ENCODE measurements at regions not wholly inside any gene's neighbourhood (a gene's known extent, or its start where the extent isn't known, plus 50 kb on each side); places are given as distances from the start of the nearest gene placed in this dataset.

DNA sequence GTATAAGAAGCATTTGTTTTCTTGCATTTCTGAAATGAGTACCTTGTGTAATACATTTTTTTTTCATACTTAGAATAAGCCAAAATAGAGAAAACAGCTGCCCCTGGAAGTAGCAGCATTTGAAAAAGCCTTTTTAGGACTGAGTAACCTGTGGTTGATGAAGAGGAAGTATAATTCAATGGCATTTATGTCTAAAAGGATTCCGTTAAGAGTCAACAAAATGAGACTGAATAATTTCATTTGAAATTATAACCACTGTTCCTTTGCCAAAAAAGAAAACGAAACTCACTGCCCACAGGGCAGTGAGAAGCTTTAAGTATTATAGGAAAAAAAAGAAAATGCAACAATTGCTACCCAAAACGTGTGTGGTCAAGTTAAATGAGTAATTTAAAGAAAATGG is 705.6 kb upstream of the PHF14 start:
- H3K4me3 ChIP-seq: no peak overlapping the region
- DNase-seq: no peak
- H3K36me3 ChIP-seq: no peaks in the 10 kb centered on the region
- H3K27me3 ChIP-seq (ENCODE audit: low read depth): no peaks in the 10 kb centered on the region
- peaks cover 17% of the 10 kb centered on the region for H3K4me1 ChIP-seq
- intact Hi-C loops (cut with micrococcal nuclease): no loop called here
- H3K27ac ChIP-seq (replicated peaks): no peak overlapping the region
- TF ChIP-seq, protein P1, sequence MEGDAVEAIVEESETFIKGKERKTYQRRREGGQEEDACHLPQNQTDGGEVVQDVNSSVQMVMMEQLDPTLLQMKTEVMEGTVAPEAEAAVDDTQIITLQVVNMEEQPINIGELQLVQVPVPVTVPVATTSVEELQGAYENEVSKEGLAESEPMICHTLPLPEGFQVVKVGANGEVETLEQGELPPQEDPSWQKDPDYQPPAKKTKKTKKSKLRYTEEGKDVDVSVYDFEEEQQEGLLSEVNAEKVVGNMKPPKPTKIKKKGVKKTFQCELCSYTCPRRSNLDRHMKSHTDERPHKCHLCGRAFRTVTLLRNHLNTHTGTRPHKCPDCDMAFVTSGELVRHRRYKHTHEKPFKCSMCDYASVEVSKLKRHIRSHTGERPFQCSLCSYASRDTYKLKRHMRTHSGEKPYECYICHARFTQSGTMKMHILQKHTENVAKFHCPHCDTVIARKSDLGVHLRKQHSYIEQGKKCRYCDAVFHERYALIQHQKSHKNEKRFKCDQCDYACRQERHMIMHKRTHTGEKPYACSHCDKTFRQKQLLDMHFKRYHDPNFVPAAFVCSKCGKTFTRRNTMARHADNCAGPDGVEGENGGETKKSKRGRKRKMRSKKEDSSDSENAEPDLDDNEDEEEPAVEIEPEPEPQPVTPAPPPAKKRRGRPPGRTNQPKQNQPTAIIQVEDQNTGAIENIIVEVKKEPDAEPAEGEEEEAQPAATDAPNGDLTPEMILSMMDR (IDR thresholded peaks at IDR 0.05; ENCODE audit: borderline replicate concordance): no peak
- H3K9me3 ChIP-seq (replicated peaks): peaks cover 3% of the 10 kb centered on the region

DNA sequence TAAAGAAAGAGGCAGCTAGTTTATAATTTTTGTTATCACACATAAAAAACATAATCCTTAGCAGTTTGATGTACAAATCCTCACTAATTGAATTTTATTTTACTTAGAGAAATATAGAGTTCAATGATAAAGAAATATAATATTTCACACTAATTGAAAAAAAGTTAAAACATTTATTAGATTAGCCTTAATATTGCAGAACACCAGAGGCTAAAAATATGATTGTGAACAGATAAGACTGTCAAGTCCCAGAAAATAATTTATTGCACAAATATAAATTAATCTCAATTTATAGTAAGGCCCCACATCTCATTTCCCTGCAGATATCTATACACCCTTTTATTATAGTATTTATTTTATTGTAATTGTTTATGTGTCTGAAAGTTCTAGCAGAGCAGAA is 690.8 kb upstream of the PHF14 start:
- no peaks in the 10 kb centered on the region for H3K9me3 ChIP-seq (replicated peaks)
- TF ChIP-seq, protein P1 (IDR thresholded peaks at IDR 0.05; ENCODE audit: borderline replicate concordance): no peak
- intact Hi-C loops (cut with micrococcal nuclease): no loop called here
- no peaks in the 10 kb centered on the region for H3K36me3 ChIP-seq
- no peak overlapping the region for H3K27ac ChIP-seq (replicated peaks)
- no peak overlapping the region for H3K4me3 ChIP-seq
- H3K4me1 ChIP-seq: no peaks in the 10 kb centered on the region
- DNase-seq: no peak
- H3K27me3 ChIP-seq (ENCODE audit: low read depth): no peaks in the 10 kb centered on the region

DNA sequence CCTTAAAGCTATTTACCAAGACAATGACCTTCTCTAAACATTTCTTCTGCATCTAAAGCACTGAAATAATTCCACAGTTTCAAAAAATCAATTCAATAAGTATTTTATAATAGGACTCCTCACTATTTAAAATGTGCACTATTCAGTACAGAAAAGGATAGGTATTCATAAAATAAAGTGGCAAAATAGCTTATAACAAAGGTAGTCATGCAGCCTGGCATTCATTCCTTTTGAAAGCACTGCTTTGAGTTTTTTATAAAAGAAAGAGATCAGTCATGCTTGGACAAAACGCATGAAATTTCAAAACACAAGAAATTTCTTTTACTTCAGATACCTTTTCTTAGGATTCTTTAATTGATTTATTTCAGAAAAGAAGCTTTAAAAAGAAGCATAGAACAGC is 689.7 kb upstream of the PHF14 start:
- Histone ChIP-seq H3K27ac (replicated peaks) (no peak overlapping the region), H3K36me3 (no peaks in the 10 kb centered on the region), H3K4me3 (no peak overlapping the region), H3K27me3 (ENCODE audit: low read depth) (no peaks in the 10 kb centered on the region), H3K9me3 (replicated peaks) (peaks cover 2% of the 10 kb centered on the region), H3K4me1 (no peaks in the 10 kb centered on the region)
- TF ChIP-seq, protein P1 (IDR thresholded peaks at IDR 0.05; ENCODE audit: borderline replicate concordance): no peak
- no peak for DNase-seq
- intact Hi-C loops (cut with micrococcal nuclease): no loop called here

DNA sequence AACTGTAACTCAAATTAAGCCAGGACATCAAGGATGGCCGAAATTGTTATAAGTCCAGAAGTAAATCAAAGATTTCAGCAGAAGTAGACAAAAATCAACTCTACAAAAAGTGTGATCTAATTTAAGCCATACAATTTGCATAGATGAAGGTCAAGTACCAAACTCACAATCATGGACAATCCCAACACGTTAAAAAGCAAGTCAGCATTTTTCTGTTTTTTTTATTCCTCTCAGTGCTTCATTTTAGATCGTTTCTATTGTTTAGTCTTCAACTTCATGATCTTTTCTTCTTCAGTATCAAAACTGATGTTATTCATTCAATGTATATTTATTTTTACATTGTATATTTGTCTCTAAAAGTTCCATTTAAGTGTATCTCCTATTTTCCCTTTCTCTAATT is 674.3 kb upstream of the PHF14 start:
- Histone ChIP-seq H3K9me3 (replicated peaks) (no peaks in the 10 kb centered on the region), H3K4me1 (no peaks in the 10 kb centered on the region), H3K27ac (replicated peaks) (no peak overlapping the region), H3K27me3 (ENCODE audit: low read depth) (no peaks in the 10 kb centered on the region), H3K36me3 (no peaks in the 10 kb centered on the region), H3K4me3 (no peak overlapping the region)
- DNase-seq: no peak
- TF ChIP-seq, protein P1 (IDR thresholded peaks at IDR 0.05; ENCODE audit: borderline replicate concordance): no peak
- intact Hi-C loops (cut with micrococcal nuclease): no loop called here

DNA sequence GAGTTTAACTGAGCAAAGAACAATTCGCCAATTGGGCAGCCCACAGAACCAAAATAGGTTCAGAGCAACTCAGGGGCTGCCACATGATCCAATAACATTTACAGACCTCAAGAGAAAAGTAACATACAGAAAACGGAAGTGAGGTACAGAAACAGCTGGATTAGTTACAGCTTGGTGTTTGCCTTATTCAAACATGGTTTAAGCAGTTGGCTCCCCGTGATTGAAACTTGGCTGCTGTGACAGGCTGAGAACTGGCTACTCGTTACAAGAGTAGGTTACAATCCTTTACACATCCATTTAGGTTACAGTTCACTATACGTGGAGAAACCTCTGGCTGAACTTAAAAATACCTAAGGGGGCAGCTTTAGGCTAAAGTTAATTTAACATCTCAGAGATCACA is 673.1 kb upstream of the PHF14 start:
- Histone ChIP-seq H3K4me1 (no peaks in the 10 kb centered on the region), H3K4me3 (no peak overlapping the region), H3K9me3 (replicated peaks) (no peaks in the 10 kb centered on the region), H3K27ac (replicated peaks) (no peak overlapping the region), H3K27me3 (ENCODE audit: low read depth) (no peaks in the 10 kb centered on the region), H3K36me3 (no peaks in the 10 kb centered on the region)
- TF ChIP-seq, protein P1 (IDR thresholded peaks at IDR 0.05; ENCODE audit: borderline replicate concordance): no peak
- no peak for DNase-seq
- intact Hi-C loops (cut with micrococcal nuclease): no loop called here

DNA sequence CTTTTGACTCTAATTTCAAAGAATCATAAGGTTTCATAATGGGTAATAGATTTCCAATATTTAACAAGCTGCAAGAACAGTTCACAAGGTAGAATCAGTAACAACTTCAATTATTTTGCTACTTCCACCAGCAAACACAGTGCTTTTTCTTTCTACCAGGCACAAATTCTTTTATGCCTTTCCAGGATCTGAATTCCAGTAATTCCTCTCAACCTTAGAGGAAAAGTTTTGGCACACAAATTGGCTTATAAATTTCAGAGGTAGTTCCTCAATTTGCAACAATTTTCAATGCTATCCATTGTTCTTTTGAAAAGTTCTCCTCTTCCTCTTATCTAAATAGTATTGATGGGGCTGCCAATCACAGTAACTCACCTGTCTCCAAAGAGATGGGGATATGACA is 665.4 kb upstream of the PHF14 start:
- intact Hi-C loops (cut with micrococcal nuclease): no loop called here
- TF ChIP-seq, protein P1 (IDR thresholded peaks at IDR 0.05; ENCODE audit: borderline replicate concordance): no peak

More for the DNA sequence above, 665.4 kb upstream of the PHF14 start:
- H3K36me3 ChIP-seq: no peaks in the 10 kb centered on the region
- no peak overlapping the region for H3K27ac ChIP-seq (replicated peaks)
- no peaks in the 10 kb centered on the region for H3K9me3 ChIP-seq (replicated peaks)
- H3K4me1 ChIP-seq: no peaks in the 10 kb centered on the region
- no peak for DNase-seq
- H3K4me3 ChIP-seq: no peak overlapping the region
- H3K27me3 ChIP-seq (ENCODE audit: low read depth): no peaks in the 10 kb centered on the region

Measured in left ventricle myocardium inferior (tissue), 1 donor.